Uterus (tissue), 3 donors: ENCODE measurements at regions not wholly inside any gene's neighbourhood (a gene's known extent, or its start where the extent isn't known, plus 50 kb on each side); places are given as distances from the start of the nearest gene placed in this dataset.

ENCODE experiments used
- DNase-seq, 2 donors: peaks; one replicate each; pipeline ENCODE4 v3.0.0-alpha.2; 2019 to 2020
- H3K27ac ChIP-seq, 2 donors: fragments of 200-600 bp; sonication (generic); 1 replicate in 1 of 2; 2 replicates in 1 of 2; pipeline ENCODE4 v1.5.1; 2016 to 2018
- H3K27me3 ChIP-seq, 2 donors: fragments of 200-600 bp; sonication (generic); one replicate each; pipeline ENCODE4 v1.5.1; 2018 to 2019; ENCODE audit warnings: control low read depth in 1 of 2
- H3K36me3 ChIP-seq, 2 donors: fragments of 200-600 bp; sonication (generic); one replicate each; pipeline ENCODE4 v1.5.1; 2019; ENCODE audit warnings: control low read depth in 1 of 2
- H3K4me1 ChIP-seq, 2 donors: fragments of 200-600 bp; sonication (generic); one replicate each; pipeline ENCODE4 v1.5.1; 2018 to 2019; ENCODE audit warnings: control low read depth in 1 of 2
- H3K4me3 ChIP-seq, 2 donors: fragments of 200-600 bp; sonication (generic); 1 replicate in 1 of 2; 2 replicates in 1 of 2; pipeline ENCODE4 v1.5.1; 2018 to 2019; ENCODE audit warnings: mild to moderate bottlenecking in 1 of 2
- H3K9me3 ChIP-seq, 2 donors: fragments of 200-600 bp; sonication (generic); one replicate each; pipeline ENCODE4 v1.5.1; 2019; ENCODE audit warnings: control low read depth in 1 of 2
- CTCF ChIP-seq, 4 experiments: fragments of 200-600 bp in 2 of 4; fragments of 450-650 bp in 2 of 4; sonication (generic) in 2 of 4; IDR thresholded peaks; one replicate each; pipeline ENCODE4 v1.5.1; 2016 to 2019; ENCODE audit warnings: antibody characterized with exemption in 4 of 4, mild to moderate bottlenecking in 2 of 4, moderate library complexity in 1 of 4
- POLR2A ChIP-seq, 2 donors: fragments of 450-650 bp; IDR thresholded peaks; one replicate each; pipeline ENCODE4 v1.6.1; 2016; ENCODE audit warnings: antibody characterized with exemption in 2 of 2, mild to moderate bottlenecking in 1 of 2, moderate library complexity in 1 of 2
- intact Hi-C: fragments of 100-400 bp; cut with DNase I; formaldehyde crosslinking; loops from one replicate; pipeline ENCODE4 v1.15.1; 2023; ENCODE audit warnings: low total_unique reads
- donor health status: DM: yes; HTN: yes; CAD: no.

DNA sequence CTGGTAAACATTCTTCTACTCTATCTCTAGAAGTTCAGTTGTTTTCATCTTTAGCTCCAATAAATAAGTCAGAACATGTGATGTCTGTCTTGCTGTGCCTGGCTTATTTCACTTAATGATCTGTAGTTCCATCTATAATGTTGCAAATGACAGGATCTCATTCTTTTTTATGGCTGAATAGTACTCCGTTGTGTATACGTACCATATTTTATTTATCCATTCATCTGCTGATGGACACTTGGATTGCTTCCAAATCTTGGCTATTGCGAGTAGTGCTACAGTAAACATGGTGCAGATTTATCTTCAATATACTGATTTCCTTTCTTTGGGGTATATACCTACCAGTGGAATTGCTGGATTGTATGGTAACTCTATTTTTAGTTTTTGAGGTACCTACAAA, 124.4 kb downstream of the ZNF33B start:
- TF ChIP-seq CTCF (IDR thresholded peaks at IDR 0.05) (no peak), POLR2A (IDR thresholded peaks at IDR 0.05) (no peak)
- H3K27ac ChIP-seq, result no peak overlapping the region
- H3K4me1 ChIP-seq, result no peaks in the 10 kb centered on the region
- H3K9me3 ChIP-seq, result peaks cover 4 to 69% of the 10 kb centered on the region in 2 donors
- H3K36me3 ChIP-seq, result no peaks in the 10 kb centered on the region
- DNase-seq, result no peak
- H3K4me3 ChIP-seq, result no peak overlapping the region
- intact Hi-C loops, result no loop called here
- H3K27me3 ChIP-seq, result no peaks in the 10 kb centered on the region

DNA sequence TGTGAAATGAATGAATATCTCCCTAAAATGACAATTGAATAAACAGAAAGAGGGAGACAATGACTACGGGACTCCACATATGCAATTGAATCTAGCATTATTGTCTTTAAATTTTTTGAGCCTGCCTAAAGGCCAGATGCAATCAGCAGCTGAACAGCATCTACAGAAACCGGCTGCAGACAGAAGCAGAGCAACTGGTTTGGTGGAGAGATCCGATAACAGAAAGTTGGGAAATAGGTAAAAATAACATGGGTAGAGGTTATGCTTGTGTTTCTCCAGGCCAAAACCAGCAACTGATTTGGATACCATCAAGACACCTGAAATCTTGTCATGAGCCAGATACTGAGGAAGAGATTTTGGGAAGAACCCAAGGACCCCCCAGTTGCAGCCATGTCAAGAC, 146.6 kb downstream of the ZNF33B start:
- intact Hi-C loops, result no loop called here
- no peak for DNase-seq
- Histone ChIP-seq H3K36me3 (no peaks in the 10 kb centered on the region), H3K4me3 (no peak overlapping the region), H3K9me3 (no peaks in the 10 kb centered on the region), H3K27me3 (no peaks in the 10 kb centered on the region), H3K27ac (no peak overlapping the region), H3K4me1 (no peaks in the 10 kb centered on the region)
- TF ChIP-seq CTCF (IDR thresholded peaks at IDR 0.05) (no peak), POLR2A (IDR thresholded peaks at IDR 0.05) (no peak)

DNA sequence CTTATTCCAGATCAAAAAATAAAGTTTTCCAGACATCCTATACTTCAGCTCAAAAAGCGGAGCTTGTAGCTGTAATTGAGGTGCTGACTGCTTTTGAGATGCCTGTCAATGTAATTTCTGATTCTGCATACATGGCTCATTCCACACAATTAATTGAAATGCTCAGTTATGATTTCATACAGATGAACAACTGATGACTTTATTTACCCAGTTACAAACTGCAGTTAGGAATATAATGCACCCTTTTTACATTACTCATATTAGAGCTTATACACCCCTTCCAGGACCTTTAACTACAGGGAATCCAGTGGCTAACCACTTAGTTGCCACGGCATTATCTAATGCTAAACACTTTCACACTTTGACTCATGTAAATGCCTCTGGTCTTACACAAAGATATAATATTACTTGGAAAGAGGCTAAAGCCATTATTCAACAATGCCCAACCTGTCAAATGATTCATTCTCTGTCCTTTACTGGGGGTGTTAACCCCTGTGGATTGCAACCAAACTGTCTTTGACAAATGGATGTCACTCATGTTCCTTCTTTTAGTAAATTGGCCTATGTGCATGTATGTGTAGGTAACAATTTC, 147.3 kb downstream of the ZNF33B start:
- H3K36me3 ChIP-seq, result no peaks in the 10 kb centered on the region
- no peaks in the 10 kb centered on the region for H3K4me1 ChIP-seq
- no peak for DNase-seq
- no peak overlapping the region for H3K27ac ChIP-seq
- H3K9me3 ChIP-seq, result no peaks in the 10 kb centered on the region
- no peak overlapping the region for H3K4me3 ChIP-seq
- intact Hi-C loops, result no loop called here
- H3K27me3 ChIP-seq, result no peaks in the 10 kb centered on the region
- TF ChIP-seq CTCF (IDR thresholded peaks at IDR 0.05), result no peak
- no peak for TF ChIP-seq POLR2A (IDR thresholded peaks at IDR 0.05)

DNA sequence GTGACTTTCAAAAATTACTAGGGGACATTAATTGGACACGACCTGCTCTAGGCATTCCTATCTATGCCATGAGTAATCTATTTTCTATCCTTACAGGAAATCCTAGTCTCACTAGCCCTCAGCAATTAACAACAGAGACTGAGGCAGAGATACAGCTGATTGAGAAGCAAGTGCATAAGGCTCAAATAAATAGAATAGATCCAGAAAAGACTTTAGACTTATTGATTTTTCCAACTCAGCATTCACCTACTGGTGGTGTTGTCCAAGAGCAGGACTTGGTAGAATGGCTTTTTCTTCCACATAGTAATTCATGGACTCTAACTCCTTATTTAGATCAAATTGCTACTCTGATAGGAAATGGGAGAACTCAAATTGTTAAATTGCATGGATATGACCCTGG, 148.0 kb downstream of the ZNF33B start:
- intact Hi-C loops, result no loop called here
- Histone ChIP-seq H3K27ac (no peak overlapping the region), H3K36me3 (no peaks in the 10 kb centered on the region), H3K4me3 (no peak overlapping the region), H3K9me3 (no peaks in the 10 kb centered on the region), H3K27me3 (no peaks in the 10 kb centered on the region), H3K4me1 (no peaks in the 10 kb centered on the region)
- TF ChIP-seq POLR2A (IDR thresholded peaks at IDR 0.05) (no peak), CTCF (IDR thresholded peaks at IDR 0.05) (no peak)
- DNase-seq, result no peak

GRCh38 chr10:42488416-42488815, 150.0 kb downstream of the ZNF33B start:
- no peak for DNase-seq

More at GRCh38 chr10:42488416-42488815, 150.0 kb downstream of the ZNF33B start:
- intact Hi-C loops, result no loop called here
- Histone ChIP-seq H3K27me3 (no peaks in the 10 kb centered on the region), H3K4me1 (no peaks in the 10 kb centered on the region), H3K27ac (no peak overlapping the region), H3K36me3 (no peaks in the 10 kb centered on the region), H3K9me3 (no peaks in the 10 kb centered on the region), H3K4me3 (no peak overlapping the region)
- TF ChIP-seq CTCF (IDR thresholded peaks at IDR 0.05) (no peak), POLR2A (IDR thresholded peaks at IDR 0.05) (no peak)
